Neural cell (in vitro differentiated cells): ENCODE measurements at regions not wholly inside any gene's neighbourhood (a gene's known extent, or its start where the extent isn't known, plus 50 kb on each side); places are given as distances from the start of the nearest gene placed in this dataset.

ENCODE experiments used
- H2AFZ ChIP-seq: fragments of 200-600, 300-800 bp; sonication (generic), shearing (Covaris generic); 2 replicates; pipeline ENCODE4 v1.6.0; 2014; ENCODE audit warnings: low read depth, mild to moderate bottlenecking, antibody characterized with exemption, low read length, moderate library complexity
- H3F3A ChIP-seq: fragments of 200-600 bp; shearing (Covaris generic); 2 replicates; pipeline ENCODE4 v1.6.1; 2016; ENCODE audit warnings: mild to moderate bottlenecking, moderate library complexity, mixed read lengths, antibody characterized with exemption, low read length; ENCODE audit not compliant: insufficient read depth, poor library complexity, severe bottlenecking
- H3K27ac ChIP-seq: fragments of 200-600, 300-800 bp; sonication (generic), shearing (Covaris generic); 2 replicates; pipeline ENCODE4 v1.5.1; 2014; ENCODE audit warnings: mild to moderate bottlenecking, low read length, moderate library complexity
- H3K27me3 ChIP-seq: fragments of 300-800, 200-600 bp; sonication (generic), shearing (Covaris generic); 2 replicates; pipeline ENCODE4 v1.6.0; 2014; ENCODE audit warnings: mild to moderate bottlenecking, low read depth, low read length, moderate library complexity; ENCODE audit not compliant: insufficient read depth
- H3K36me3 ChIP-seq: fragments of 300-800, 200-600 bp; sonication (generic), shearing (Covaris generic); 2 replicates; pipeline ENCODE4 v1.5.1; 2014; ENCODE audit warnings: mild to moderate bottlenecking, antibody characterized with exemption, low read length, moderate library complexity; ENCODE audit not compliant: insufficient read depth
- H3K4me2 ChIP-seq: fragments of 300-800, 200-600 bp; sonication (generic), shearing (Covaris generic); 2 replicates; pipeline ENCODE4 v1.6.0; 2014; ENCODE audit warnings: mild to moderate bottlenecking, low read length
- H3K4me3 ChIP-seq: fragments of 300-800, 200-600 bp; sonication (generic), shearing (Covaris generic); 2 replicates; pipeline ENCODE4 v1.5.1; 2014; ENCODE audit warnings: mild to moderate bottlenecking, low read length, moderate library complexity
- H3K79me2 ChIP-seq: fragments of 200-600 bp; shearing (Covaris generic); replicated peaks from 2 replicates; pipeline ENCODE4 v1.6.0; 2014; ENCODE audit warnings: mild to moderate bottlenecking, low read length, moderate library complexity; ENCODE audit not compliant: insufficient read depth
- H3K9ac ChIP-seq: fragments of 300-800, 200-600 bp; sonication (generic), shearing (Covaris generic); 2 replicates; pipeline ENCODE4 v1.6.1; 2016; ENCODE audit warnings: mild to moderate bottlenecking, low read length, mixed read lengths
- H3K9me2 ChIP-seq: fragments of 200-600 bp; shearing (Covaris generic); 2 replicates; pipeline ENCODE4 v1.6.1; 2016; ENCODE audit warnings: mild to moderate bottlenecking, low read length, mixed read lengths; ENCODE audit not compliant: insufficient read depth
- H3K9me3 ChIP-seq: fragments of 200-600, 300-800 bp; sonication (generic), shearing (Covaris generic); 2 replicates; pipeline ENCODE4 v1.6.1; 2016; ENCODE audit warnings: mild to moderate bottlenecking, mixed run types, low read length, moderate library complexity, mixed read lengths
- H4K20me1 ChIP-seq: fragments of 200-600 bp; shearing (Covaris generic); 2 replicates; pipeline ENCODE4 v1.6.1; 2016; ENCODE audit warnings: mild to moderate bottlenecking, mixed run types; ENCODE audit not compliant: insufficient read depth
- EP300 ChIP-seq: fragments of 450-650 bp; conservative IDR thresholded peaks from 2 replicates; pipeline ENCODE4 v1.6.1; 2014; ENCODE audit warnings: antibody characterized with exemption, mild to moderate bottlenecking, moderate library complexity; ENCODE audit not compliant: poor library complexity, severe bottlenecking
- EZH2 ChIP-seq: fragments of 200-600, 300-800 bp; shearing (Covaris generic), sonication (generic); IDR thresholded peaks from 2 replicates; pipeline ENCODE4 v1.6.1; 2014; ENCODE audit warnings: antibody characterized with exemption, low read length, borderline replicate concordance, mild to moderate bottlenecking; ENCODE audit not compliant: insufficient read depth, poor library complexity, severe bottlenecking
- MXI1 ChIP-seq: fragments of 450-650 bp; conservative IDR thresholded peaks from 2 replicates; pipeline ENCODE4 v1.6.1; 2014; ENCODE audit warnings: antibody characterized with exemption, mild to moderate bottlenecking; ENCODE audit not compliant: poor library complexity, severe bottlenecking
- POLR2AphosphoS5 ChIP-seq: IDR thresholded peaks from 2 replicates; pipeline ENCODE4 v1.6.1; 2012
- RAD21 ChIP-seq: fragments of 450-650 bp; conservative IDR thresholded peaks from 2 replicates; pipeline ENCODE4 v1.6.1; 2014; ENCODE audit warnings: antibody characterized with exemption, mild to moderate bottlenecking, moderate library complexity
- SMC3 ChIP-seq: fragments of 450-650 bp; conservative IDR thresholded peaks from 2 replicates; pipeline ENCODE4 v1.6.1; 2014; ENCODE audit warnings: antibody characterized with exemption, mild to moderate bottlenecking, moderate library complexity; ENCODE audit not compliant: poor library complexity
- TAF1 ChIP-seq: IDR thresholded peaks from 2 replicates; pipeline ENCODE4 v1.6.1; 2012; ENCODE audit warnings: low read depth
- TF ChIP-seq, protein P1 (sequence below): fragments of 450-650 bp; IDR thresholded peaks from 2 replicates; pipeline ENCODE4 v1.5.1; 2014; ENCODE audit warnings: antibody characterized with exemption, mild to moderate bottlenecking, moderate library complexity; ENCODE audit not compliant: poor library complexity, severe bottlenecking
- TF ChIP-seq, protein P2 (sequence below): IDR thresholded peaks from 2 replicates; pipeline ENCODE4 v1.6.1; 2012; ENCODE audit warnings: borderline replicate concordance

- H3F3A ChIP-seq, result no peaks in the 10 kb centered on the region
- H3K9me3 ChIP-seq, result no peaks in the 10 kb centered on the region
- TF ChIP-seq TAF1 (no peak), RAD21 (no peak), SMC3 (no peak), EZH2 (no peak), POLR2AphosphoS5 (no peak), MXI1 (no peak), EP300 (no peak)
- TF ChIP-seq, protein P1, sequence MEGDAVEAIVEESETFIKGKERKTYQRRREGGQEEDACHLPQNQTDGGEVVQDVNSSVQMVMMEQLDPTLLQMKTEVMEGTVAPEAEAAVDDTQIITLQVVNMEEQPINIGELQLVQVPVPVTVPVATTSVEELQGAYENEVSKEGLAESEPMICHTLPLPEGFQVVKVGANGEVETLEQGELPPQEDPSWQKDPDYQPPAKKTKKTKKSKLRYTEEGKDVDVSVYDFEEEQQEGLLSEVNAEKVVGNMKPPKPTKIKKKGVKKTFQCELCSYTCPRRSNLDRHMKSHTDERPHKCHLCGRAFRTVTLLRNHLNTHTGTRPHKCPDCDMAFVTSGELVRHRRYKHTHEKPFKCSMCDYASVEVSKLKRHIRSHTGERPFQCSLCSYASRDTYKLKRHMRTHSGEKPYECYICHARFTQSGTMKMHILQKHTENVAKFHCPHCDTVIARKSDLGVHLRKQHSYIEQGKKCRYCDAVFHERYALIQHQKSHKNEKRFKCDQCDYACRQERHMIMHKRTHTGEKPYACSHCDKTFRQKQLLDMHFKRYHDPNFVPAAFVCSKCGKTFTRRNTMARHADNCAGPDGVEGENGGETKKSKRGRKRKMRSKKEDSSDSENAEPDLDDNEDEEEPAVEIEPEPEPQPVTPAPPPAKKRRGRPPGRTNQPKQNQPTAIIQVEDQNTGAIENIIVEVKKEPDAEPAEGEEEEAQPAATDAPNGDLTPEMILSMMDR, result no peak
- TF ChIP-seq, protein P2, sequence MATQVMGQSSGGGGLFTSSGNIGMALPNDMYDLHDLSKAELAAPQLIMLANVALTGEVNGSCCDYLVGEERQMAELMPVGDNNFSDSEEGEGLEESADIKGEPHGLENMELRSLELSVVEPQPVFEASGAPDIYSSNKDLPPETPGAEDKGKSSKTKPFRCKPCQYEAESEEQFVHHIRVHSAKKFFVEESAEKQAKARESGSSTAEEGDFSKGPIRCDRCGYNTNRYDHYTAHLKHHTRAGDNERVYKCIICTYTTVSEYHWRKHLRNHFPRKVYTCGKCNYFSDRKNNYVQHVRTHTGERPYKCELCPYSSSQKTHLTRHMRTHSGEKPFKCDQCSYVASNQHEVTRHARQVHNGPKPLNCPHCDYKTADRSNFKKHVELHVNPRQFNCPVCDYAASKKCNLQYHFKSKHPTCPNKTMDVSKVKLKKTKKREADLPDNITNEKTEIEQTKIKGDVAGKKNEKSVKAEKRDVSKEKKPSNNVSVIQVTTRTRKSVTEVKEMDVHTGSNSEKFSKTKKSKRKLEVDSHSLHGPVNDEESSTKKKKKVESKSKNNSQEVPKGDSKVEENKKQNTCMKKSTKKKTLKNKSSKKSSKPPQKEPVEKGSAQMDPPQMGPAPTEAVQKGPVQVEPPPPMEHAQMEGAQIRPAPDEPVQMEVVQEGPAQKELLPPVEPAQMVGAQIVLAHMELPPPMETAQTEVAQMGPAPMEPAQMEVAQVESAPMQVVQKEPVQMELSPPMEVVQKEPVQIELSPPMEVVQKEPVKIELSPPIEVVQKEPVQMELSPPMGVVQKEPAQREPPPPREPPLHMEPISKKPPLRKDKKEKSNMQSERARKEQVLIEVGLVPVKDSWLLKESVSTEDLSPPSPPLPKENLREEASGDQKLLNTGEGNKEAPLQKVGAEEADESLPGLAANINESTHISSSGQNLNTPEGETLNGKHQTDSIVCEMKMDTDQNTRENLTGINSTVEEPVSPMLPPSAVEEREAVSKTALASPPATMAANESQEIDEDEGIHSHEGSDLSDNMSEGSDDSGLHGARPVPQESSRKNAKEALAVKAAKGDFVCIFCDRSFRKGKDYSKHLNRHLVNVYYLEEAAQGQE, result no peak
- H3K4me3 ChIP-seq, result no peak overlapping the region
- no peak overlapping the region for H3K4me2 ChIP-seq
- no peak overlapping the region for H2AFZ ChIP-seq
- no peaks in the 10 kb centered on the region for H3K27me3 ChIP-seq
- no peak overlapping the region for H3K9ac ChIP-seq
- H3K36me3 ChIP-seq, result no peaks in the 10 kb centered on the region
- no peaks in the 10 kb centered on the region for H4K20me1 ChIP-seq
- no peak overlapping the region for H3K27ac ChIP-seq
- H3K9me2 ChIP-seq, result no peaks in the 10 kb centered on the region
- H3K79me2 ChIP-seq, result no peaks in the 10 kb centered on the region
These were observed 70.3 kb upstream of the SNTG2 start for GRCh38 chr2:880201-880970.

GRCh38 chr2:879540-879939 is 71.1 kb upstream of the SNTG2 start:
- H3F3A ChIP-seq, result no peaks in the 10 kb centered on the region
- H4K20me1 ChIP-seq, result no peaks in the 10 kb centered on the region
- no peak overlapping the region for H3K4me3 ChIP-seq
- H3K9ac ChIP-seq, result no peak overlapping the region
- H3K4me2 ChIP-seq, result no peak overlapping the region
- no peaks in the 10 kb centered on the region for H3K9me2 ChIP-seq
- no peaks in the 10 kb centered on the region for H3K36me3 ChIP-seq
- H3K27ac ChIP-seq, result no peak overlapping the region
- TF ChIP-seq SMC3, result no peak
- no peak for TF ChIP-seq RAD21
- TF ChIP-seq MXI1, result no peak
- no peak for TF ChIP-seq POLR2AphosphoS5
- no peak for TF ChIP-seq TAF1
- TF ChIP-seq EP300, result no peak
- TF ChIP-seq, protein P1, result no peak
- TF ChIP-seq, protein P2, result no peak
- no peak for TF ChIP-seq EZH2
- H3K9me3 ChIP-seq, result no peaks in the 10 kb centered on the region
- H3K79me2 ChIP-seq, result no peaks in the 10 kb centered on the region
- H2AFZ ChIP-seq, result no peak overlapping the region
- H3K27me3 ChIP-seq, result no peaks in the 10 kb centered on the region
